Tibial nerve (tissue), 3 donors: ENCODE measurements at regions not wholly inside any gene's neighbourhood (a gene's known extent, or its start where the extent isn't known, plus 50 kb on each side); places are given as distances from the start of the nearest gene placed in this dataset.

ENCODE experiments used
- POLR2A ChIP-seq, 2 donors: fragments of 450-650 bp; IDR thresholded peaks; one replicate each; pipeline ENCODE4 v1.6.1; 2017; ENCODE audit warnings: antibody characterized with exemption in 2 of 2, mild to moderate bottlenecking in 2 of 2, moderate library complexity in 2 of 2
- TF ChIP-seq, protein P1 (sequence below), 5 experiments: fragments of 200-600 bp in 3 of 5; fragments of 450-650 bp in 2 of 5; sonication (generic) in 3 of 5; IDR thresholded peaks; one replicate each; pipeline ENCODE4 v1.5.1; 2016 to 2019; ENCODE audit warnings: antibody characterized with exemption in 5 of 5, mild to moderate bottlenecking in 3 of 5, moderate library complexity in 2 of 5

DNA sequence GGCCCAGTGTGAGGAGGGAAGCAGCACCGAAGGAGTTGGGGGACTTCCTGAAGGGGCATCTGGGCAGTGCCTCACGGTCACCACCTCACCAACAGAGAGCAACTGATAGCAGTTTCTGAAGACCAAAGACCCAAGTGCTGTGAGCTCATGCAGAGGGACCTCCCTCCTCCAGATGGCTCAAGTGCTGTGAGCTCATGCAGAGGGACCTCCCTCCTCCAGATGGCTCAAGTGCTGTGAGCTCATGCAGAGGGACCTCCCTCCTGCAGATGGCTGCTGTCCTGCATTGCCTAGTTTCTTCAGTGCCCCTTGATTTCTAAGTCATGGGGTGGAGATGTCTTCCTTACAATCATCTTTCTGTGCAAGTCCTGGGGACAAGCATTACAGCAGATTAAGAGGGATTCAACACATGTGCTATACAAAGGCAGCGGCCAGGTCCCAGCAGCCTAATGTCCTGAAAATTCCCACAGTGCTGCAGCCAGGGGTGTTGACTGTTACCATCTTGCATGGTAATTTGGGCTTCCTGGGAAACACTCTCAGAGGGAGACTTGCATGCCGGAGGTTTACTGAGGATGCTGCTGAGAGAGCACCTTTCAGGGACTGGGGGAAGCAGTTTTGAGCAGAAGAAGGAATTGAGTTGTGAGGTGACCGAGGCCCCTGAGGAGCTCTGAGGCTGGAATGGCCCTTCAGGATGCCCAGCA lies 409.3 kb downstream of the GALR1 start:
- TF ChIP-seq, protein P1, sequence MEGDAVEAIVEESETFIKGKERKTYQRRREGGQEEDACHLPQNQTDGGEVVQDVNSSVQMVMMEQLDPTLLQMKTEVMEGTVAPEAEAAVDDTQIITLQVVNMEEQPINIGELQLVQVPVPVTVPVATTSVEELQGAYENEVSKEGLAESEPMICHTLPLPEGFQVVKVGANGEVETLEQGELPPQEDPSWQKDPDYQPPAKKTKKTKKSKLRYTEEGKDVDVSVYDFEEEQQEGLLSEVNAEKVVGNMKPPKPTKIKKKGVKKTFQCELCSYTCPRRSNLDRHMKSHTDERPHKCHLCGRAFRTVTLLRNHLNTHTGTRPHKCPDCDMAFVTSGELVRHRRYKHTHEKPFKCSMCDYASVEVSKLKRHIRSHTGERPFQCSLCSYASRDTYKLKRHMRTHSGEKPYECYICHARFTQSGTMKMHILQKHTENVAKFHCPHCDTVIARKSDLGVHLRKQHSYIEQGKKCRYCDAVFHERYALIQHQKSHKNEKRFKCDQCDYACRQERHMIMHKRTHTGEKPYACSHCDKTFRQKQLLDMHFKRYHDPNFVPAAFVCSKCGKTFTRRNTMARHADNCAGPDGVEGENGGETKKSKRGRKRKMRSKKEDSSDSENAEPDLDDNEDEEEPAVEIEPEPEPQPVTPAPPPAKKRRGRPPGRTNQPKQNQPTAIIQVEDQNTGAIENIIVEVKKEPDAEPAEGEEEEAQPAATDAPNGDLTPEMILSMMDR (IDR thresholded peaks at IDR 0.05) = no peak
- TF ChIP-seq POLR2A (IDR thresholded peaks at IDR 0.05) = no peak
